ENCODE measurements at regions not wholly inside any gene's neighbourhood (a gene's known extent, or its start where the extent isn't known, plus 50 kb on each side); places are given as distances from the start of the nearest gene placed in this dataset.

- peak; percentile 44 for DNase-seq (ENCODE audit: extremely low read depth, insufficient read length)
- no peak overlapping the region for H3K4me3 ChIP-seq (replicated peaks; ENCODE audit: low read depth, low read length)
- H3K36me3 ChIP-seq (ENCODE audit: control insufficient read depth, insufficient read depth, low read length) = no peaks in the 10 kb centered on the region
- H3K27me3 ChIP-seq (replicated peaks; ENCODE audit: control insufficient read depth, insufficient read depth, low read length) = no peaks in the 10 kb centered on the region
- TF ChIP-seq CTCF (IDR thresholded peaks at IDR 0.05; ENCODE audit: insufficient read depth, low read length, poor library complexity, severe bottlenecking) = no peak
Measured at GRCh38 chr14:97306133-97306759, 509.1 kb downstream of the VRK1 start.

- DNase-seq (ENCODE audit: extremely low read depth, insufficient read length) = peak; percentile 61
- H3K27me3 ChIP-seq (replicated peaks; ENCODE audit: control insufficient read depth, insufficient read depth, low read length) = no peaks in the 10 kb centered on the region
Measured at GRCh38 chr14:97306760-97307246, 509.6 kb downstream of the VRK1 start.

GRCh38 chr14:97311411-97311810, 514.2 kb downstream of the VRK1 start:
- Histone ChIP-seq H3K27me3 (replicated peaks; ENCODE audit: control insufficient read depth, insufficient read depth, low read length) (no peaks in the 10 kb centered on the region), H3K4me3 (replicated peaks; ENCODE audit: low read depth, low read length) (no peak overlapping the region), H3K36me3 (ENCODE audit: control insufficient read depth, insufficient read depth, low read length) (no peaks in the 10 kb centered on the region)
- no peak for TF ChIP-seq CTCF (IDR thresholded peaks at IDR 0.05; ENCODE audit: insufficient read depth, low read length, poor library complexity, severe bottlenecking)
- no peak for DNase-seq (ENCODE audit: extremely low read depth, insufficient read length)

More at GRCh38 chr14:97306760-97307246, 509.6 kb downstream of the VRK1 start:
- no peak for TF ChIP-seq CTCF (IDR thresholded peaks at IDR 0.05; ENCODE audit: insufficient read depth, low read length, poor library complexity, severe bottlenecking)
- Histone ChIP-seq H3K36me3 (ENCODE audit: control insufficient read depth, insufficient read depth, low read length) (no peaks in the 10 kb centered on the region), H3K4me3 (replicated peaks; ENCODE audit: low read depth, low read length) (no peak overlapping the region)

GRCh38 chr14:97312910-97313309, 515.7 kb downstream of the VRK1 start:
- Histone ChIP-seq H3K27me3 (replicated peaks; ENCODE audit: control insufficient read depth, insufficient read depth, low read length) (no peaks in the 10 kb centered on the region), H3K36me3 (ENCODE audit: control insufficient read depth, insufficient read depth, low read length) (no peaks in the 10 kb centered on the region), H3K4me3 (replicated peaks; ENCODE audit: low read depth, low read length) (no peak overlapping the region)
- no peak for TF ChIP-seq CTCF (IDR thresholded peaks at IDR 0.05; ENCODE audit: insufficient read depth, low read length, poor library complexity, severe bottlenecking)
- no peak for DNase-seq (ENCODE audit: extremely low read depth, insufficient read length)

- H3K36me3 ChIP-seq (ENCODE audit: control insufficient read depth, insufficient read depth, low read length) = no peaks in the 10 kb centered on the region
- TF ChIP-seq CTCF (IDR thresholded peaks at IDR 0.05; ENCODE audit: insufficient read depth, low read length, poor library complexity, severe bottlenecking) = no peak
- no peak for DNase-seq (ENCODE audit: extremely low read depth, insufficient read length)
- H3K4me3 ChIP-seq (replicated peaks; ENCODE audit: low read depth, low read length) = no peak overlapping the region
- H3K27me3 ChIP-seq (replicated peaks; ENCODE audit: control insufficient read depth, insufficient read depth, low read length) = no peaks in the 10 kb centered on the region
Measured at GRCh38 chr14:97315790-97316189, 518.6 kb downstream of the VRK1 start.

GRCh38 chr14:97318380-97318779, 521.2 kb downstream of the VRK1 start:
- no peak for DNase-seq (ENCODE audit: extremely low read depth, insufficient read length)
- H3K36me3 ChIP-seq (ENCODE audit: control insufficient read depth, insufficient read depth, low read length) = no peaks in the 10 kb centered on the region
- H3K4me3 ChIP-seq (replicated peaks; ENCODE audit: low read depth, low read length) = no peak overlapping the region
- H3K27me3 ChIP-seq (replicated peaks; ENCODE audit: control insufficient read depth, insufficient read depth, low read length) = no peaks in the 10 kb centered on the region
- no peak for TF ChIP-seq CTCF (IDR thresholded peaks at IDR 0.05; ENCODE audit: insufficient read depth, low read length, poor library complexity, severe bottlenecking)

All from GM06990 (cell line).